Transverse colon (tissue), 3 donors: ENCODE measurements at regions not wholly inside any gene's neighbourhood (a gene's known extent, or its start where the extent isn't known, plus 50 kb on each side); places are given as distances from the start of the nearest gene placed in this dataset.

ENCODE experiments used
- POLR2A ChIP-seq: fragments of 450-650 bp; IDR thresholded peaks from one replicate; pipeline ENCODE4 v1.6.1; 2016; ENCODE audit warnings: antibody characterized with exemption, mild to moderate bottlenecking, moderate library complexity
- TF ChIP-seq, protein P1 (sequence below), 5 experiments: fragments of 200-600 bp in 3 of 5; fragments of 450-650 bp in 2 of 5; sonication (generic) in 3 of 5; IDR thresholded peaks; 1 replicate in 2 of 5; 2 replicates in 3 of 5; pipeline ENCODE4 v1.5.1; 2016 to 2017; ENCODE audit warnings: antibody characterized with exemption in 5 of 5, inconsistent platforms in 3 of 5, mild to moderate bottlenecking in 2 of 5, moderate library complexity in 1 of 5

DNA sequence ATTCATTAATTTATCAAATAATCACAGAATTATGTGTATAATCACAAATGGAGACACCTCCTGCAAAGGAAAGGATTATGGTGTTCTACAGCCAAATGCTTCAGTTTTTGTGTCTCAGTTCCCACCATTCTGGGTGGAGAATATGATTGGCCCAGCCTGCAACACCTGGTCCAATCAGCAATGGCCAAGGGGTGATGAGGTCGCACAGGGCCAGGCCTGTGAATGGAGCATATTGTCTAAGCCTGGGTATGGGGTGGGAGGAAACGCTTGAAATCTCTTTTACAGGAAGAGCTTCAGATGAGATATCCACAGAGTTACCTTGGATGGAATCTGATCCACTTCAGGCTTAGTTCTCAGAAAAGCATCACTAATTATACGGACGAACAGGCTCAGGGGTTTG, 271.6 kb downstream of the DHX35 start:
- TF ChIP-seq POLR2A = no peak
- TF ChIP-seq, protein P1, sequence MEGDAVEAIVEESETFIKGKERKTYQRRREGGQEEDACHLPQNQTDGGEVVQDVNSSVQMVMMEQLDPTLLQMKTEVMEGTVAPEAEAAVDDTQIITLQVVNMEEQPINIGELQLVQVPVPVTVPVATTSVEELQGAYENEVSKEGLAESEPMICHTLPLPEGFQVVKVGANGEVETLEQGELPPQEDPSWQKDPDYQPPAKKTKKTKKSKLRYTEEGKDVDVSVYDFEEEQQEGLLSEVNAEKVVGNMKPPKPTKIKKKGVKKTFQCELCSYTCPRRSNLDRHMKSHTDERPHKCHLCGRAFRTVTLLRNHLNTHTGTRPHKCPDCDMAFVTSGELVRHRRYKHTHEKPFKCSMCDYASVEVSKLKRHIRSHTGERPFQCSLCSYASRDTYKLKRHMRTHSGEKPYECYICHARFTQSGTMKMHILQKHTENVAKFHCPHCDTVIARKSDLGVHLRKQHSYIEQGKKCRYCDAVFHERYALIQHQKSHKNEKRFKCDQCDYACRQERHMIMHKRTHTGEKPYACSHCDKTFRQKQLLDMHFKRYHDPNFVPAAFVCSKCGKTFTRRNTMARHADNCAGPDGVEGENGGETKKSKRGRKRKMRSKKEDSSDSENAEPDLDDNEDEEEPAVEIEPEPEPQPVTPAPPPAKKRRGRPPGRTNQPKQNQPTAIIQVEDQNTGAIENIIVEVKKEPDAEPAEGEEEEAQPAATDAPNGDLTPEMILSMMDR (IDR thresholded peaks at IDR 0.05) = no peak
